Kidney glomerular epithelial cell (primary cell): ENCODE measurements at regions not wholly inside any gene's neighbourhood (a gene's known extent, or its start where the extent isn't known, plus 50 kb on each side); places are given as distances from the start of the nearest gene placed in this dataset.

Source experiments
- DNase-seq: peaks from one replicate; lab custom pipeline; 2025; lab: John Stamatoyannopoulos, UW

DNA sequence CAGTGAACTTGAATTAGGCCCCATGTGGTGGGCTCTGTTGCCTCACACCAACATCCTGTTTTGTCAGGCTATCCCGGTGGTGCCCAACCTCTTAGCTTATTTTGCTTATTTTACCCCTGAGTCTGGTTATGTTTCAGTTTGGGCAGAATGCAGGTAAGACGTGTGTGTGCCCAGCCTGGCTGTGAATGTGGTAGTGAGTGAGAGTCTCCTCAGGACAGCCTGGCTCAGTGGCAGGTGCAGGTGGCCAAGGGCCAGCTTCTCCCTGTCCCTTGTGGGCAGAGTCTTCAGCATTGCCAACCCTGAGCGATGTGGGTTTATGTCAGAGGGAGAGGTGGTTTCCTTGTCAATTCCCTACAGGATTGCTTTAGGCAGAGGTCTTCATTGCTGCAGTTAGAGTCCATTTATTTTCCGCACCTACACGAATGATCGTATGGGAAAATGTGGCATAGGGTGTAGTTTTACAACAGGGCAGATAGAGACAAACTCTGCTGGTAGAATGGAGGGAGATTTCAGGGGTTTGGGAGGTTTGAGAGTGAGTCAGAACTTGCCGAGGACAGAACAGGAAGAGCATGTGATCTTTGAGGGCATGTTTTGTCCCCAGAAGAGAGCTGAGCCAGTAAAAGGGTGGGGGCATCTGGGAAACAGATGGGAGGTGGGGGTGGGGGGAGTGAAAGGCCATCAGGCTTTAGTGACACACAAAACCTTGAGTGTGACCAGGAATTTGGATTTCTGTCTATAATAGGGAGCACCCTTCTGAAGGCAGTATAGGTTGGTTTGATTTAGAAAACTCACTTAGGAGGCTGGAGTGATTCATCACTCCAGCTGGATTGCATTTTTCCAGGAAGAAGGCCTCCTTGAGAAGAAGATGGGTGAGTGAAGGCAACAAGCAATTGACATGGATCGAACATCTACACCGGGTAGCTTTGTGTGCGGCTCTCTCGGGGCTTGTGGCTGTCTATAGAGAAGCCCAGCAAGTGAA, 156.2 kb upstream of the CELF4 start:
- DNase-seq: no peak

DNA sequence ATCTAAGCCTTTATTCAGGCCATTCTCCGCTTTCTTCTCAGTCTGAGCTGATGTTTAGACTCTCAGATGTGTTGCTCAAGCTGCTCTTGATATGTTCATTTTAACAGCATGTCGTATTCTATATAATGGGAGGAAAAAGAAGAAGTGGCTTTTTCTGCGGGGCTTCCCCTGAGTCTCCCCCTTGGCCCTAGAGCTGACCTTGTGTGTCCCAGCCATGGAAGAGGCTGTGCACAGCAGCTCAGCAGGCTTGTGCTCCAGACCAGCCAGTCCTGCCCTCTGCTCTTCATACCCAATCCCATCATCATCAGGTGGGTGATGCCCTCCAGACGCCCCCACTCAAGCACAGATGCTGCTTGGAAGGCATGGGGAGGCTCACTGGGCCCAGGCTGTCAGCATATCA, 155.1 kb upstream of the CELF4 start:
- no peak for DNase-seq

DNA sequence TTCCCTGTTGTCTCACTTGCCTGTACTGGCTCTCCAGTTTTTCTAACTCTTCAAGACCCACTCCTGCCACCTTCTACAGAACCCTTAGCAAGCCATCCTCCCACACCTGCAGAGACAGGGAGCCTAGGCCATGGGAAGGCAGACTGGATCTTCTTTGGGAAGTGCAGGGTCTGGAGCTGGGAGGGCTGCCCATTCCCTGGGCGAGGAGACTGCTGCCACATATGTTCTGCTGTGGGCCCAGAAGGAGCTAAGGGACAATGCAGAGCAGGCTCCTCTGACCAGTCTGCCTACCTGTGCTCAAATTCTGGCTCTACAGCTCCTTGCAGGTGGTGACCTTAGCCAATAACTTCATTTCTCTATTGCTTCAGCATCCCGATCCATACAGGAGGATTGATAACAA, 152.1 kb upstream of the CELF4 start:
- DNase-seq: no peak

DNA sequence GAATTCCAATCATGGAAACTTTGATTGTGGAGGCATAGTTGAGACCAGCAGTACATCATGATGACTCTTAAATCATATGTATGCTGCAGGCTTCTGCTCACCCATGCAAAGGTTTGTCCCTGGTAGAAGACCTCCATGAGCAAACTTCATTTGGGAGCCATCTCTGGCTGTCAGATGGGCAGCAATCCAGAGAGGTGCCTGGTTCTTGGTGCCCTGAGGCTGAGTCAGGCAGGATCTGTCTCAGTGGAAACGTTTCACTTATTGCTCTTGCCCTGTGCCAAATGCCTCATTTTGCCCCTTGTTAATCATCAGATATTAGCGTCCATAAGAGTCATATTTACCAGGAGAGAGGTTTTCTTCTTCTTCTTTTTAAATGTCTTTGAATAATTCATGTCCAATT, 151.5 kb upstream of the CELF4 start:
- no peak for DNase-seq

DNA sequence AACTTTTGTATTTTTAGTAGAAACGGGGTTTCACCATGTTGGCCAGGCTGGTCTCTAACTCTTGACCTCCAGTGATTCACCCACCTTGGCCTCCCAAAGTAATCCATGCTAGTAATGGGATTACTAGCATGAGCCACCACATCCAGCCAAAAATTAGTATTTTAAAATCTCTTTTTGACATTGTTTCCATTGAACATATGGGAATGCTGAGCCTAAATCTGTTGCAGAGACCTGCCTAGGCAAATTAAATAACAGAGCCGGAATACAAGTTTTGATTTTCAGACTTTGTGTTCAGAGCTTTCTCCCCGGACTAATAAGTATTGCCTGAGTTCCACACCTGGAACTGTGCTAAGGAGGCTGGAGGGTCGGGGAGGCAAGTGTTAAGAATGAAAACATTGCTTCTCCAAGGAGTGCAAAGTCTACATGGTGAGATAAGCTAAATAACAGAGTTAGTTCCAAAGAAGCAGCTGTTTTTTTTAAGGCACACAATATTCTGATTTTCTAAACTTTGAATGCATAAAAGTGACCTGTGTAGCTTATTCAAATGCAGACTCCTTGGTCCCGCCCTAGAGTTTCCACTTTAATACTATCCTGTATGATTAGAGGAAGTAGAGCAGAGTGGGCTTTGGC, 150.6 kb upstream of the CELF4 start:
- no peak for DNase-seq

DNA sequence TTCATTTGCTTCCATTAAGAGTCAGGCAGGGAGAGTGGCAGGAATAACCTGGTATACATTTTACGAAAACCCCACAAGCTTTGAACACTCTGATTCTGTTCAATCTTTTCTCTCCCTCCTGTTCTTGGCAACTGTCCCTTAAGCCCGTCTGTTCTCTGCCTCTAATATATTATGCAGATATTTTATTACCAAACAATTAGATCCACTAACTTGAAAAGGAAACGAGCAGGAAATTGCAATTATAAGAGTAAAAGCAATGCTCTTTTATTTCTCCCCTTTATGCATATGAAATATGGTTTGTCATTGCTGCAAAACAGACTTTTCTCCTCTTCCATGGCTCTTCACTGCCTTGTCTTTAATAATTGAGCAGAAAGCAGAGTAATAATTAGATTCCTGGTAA, 149.1 kb upstream of the CELF4 start:
- DNase-seq: no peak

DNA sequence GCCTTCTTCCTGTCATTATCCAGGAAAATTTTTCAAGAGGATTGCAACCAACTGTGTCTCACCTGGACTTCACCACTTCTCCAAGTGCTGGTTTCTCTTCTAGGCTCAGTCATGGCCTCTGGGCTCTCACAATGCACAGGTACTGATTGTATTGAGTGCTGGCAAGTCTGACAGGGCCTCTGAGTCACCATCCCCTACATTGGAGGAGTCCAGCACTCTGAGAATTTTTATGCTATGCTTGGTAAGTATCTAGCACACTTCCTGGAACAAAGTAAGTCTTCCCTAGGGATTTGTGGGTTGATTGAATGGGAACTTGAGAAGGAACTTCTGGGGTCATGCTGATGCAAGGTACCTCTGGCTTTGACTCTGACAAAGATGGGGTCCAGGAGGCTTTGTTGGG, 147.2 kb upstream of the CELF4 start:
- no peak for DNase-seq

DNA sequence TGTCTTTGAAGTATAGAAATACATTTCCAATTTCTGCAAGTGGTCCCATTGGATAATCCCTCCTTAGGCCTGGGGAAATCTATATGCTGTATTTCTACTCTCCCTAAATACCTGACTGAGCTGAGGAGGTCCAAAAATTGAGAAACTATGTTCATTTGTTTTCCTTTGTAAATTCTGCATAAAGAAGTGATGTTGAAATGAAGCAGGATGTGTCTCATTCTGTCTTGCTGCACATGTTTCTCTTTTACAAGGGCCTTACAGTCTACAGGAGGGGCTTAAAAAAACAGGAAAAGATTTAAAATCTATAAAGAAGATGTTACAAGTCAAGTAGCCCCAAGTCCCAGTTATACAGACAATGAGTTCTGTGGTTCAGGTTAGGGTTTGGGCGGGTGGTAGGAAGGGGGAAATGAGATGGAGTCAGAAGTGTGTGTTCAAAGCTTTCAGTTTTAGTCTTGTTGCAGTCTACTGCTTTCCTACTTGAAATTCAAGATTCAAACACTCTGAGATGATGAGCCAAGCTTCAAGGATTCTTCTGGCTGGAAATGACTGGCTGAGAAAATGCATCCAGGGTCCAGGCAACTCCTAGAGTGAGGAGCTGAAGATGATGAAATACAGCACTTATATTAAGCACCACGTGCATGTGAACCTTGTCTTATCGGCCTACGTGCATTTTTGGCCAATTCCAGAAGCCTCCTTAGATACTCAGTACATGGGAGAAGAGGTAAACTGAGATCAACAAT, 146.3 kb upstream of the CELF4 start:
- no peak for DNase-seq

DNA sequence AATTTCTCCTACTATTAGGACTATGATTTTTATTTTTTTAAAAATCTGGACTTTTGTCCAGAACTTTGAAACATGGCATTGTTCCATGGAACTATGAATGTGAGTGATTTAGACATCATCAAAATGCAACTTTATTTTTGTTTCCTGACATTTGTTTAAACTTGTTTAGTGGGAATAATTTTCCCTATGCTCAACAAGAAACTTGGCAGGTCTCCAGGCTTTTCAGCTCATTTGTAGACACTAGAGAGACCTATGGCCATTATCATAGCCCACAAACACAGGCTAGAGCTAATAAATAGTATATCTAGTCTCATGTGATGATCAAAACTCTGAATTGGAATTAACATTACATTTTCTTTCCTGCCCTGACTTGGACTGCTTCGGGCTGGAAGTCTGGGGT, 145.1 kb upstream of the CELF4 start:
- DNase-seq: no peak

DNA sequence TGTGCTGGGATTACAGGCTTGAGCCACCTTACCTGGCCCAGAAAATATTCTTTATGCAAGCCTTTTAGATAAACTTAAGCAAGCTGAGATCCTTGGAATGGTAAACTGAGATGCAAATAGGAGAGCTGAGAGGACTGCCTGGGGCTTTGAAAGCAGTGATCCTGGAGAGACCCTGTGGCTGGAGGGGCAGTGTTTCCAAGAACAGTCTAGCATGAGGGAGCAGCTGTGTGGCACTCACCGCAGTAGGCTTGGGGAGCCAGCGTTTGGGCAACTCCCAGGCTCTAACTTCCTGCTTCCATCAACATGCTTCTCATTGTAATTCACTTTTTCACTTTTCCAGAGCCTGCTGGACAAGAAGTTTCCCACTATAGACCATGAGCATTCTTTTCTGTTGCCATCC, 144.1 kb upstream of the CELF4 start:
- DNase-seq: no peak

DNA sequence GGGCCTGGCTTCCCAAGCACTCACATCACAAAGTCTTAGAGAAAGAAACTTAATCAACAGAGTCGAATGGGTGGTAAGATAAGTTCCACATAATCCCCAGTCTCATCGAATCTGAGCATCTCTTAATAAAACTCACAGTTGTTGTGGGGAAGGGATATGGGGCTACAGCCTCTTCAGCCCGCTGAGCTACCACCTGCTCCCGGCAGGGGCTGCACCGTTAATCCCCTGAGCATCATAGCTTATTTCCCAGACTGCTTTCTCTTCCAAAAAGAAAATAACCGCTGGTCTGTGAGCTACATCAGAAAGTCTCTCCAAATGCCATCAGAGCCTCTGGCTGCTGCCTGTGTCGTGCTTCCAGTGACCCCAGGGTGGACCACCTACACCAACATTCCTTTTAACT, 139.4 kb upstream of the CELF4 start:
- DNase-seq: no peak

DNA sequence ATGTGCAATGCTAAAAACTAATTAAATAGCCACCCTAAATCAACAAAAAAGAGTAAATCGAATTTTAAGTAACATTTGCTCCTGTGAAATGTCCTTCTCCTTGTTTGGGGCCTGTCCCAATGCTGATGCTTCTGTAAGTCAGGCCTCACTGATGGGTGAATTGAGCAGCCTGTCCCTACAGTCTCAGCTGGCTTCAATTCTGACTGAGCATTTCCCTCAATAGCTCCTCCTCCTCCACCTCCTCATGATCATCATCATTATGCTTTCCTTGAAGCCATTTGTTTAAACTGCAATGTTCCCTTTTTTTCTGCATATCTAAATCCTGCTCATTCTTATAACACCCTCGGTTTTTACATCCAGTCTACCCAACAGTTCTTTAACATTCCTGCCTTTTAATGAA, 137.2 kb upstream of the CELF4 start:
- DNase-seq: no peak

DNA sequence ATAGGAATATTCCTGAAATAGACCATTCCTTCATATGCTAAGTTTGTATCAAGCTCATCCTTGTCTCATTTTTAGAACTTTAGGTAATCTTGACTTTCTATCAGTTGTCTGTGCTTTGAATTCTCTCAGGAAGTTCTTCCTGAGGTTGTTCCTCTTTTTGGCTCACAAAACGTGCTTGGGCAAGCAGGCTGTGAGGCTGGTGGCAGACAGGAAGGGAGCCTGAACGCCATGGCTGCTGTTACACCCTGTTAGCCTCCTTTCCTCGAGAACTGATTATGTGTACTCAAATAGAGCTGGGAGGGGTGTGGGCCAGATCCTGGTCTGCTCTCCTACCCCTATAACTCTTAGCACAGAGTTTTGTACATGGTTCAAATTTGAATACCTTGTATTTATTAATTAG, 136.4 kb upstream of the CELF4 start:
- no peak for DNase-seq

DNA sequence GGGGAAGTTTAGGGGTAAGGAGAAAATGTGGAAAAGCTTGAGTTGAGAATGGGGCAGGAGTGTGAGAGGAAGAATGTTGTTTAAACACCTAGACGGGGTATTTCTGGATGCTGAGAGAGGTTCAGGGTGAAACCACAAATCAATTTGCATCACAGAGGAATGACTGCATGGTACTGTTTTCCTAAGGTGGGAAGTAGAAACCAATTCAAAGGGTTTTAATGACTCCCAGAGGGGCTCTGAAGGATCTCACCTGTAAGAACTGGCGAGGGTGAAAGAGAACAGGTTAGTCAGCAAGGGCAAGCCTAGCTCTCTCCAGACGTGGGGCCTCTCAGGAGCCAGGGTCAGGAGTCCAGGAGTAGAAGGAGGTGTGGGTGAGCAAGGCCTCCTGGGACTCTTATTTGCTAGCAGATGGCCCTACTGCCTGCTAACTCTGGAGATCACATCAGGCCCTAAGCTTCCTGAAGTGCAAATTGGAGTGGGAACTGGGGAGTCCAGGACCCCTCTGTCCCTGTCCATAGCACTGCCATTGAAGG, 133.0 kb upstream of the CELF4 start:
- no peak for DNase-seq

DNA sequence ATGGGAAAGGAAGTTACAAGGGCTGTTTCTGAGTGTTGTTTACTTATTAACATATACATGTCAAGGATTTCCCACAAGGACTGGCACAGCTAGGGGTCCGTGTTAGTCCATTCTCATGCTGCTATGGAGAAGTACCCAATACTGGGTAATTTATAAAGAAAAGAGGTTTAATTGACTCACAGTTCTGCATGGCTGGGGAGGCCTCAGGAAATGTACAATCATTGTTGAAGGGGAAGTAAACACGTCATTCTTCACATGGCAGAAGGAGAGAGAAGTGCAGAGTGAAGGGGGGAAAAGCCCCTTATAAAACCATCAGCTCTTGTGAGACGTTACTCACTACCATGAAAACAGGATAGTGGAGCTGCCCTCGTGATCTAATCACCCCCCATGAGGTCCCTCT, 128.9 kb upstream of the CELF4 start:
- no peak for DNase-seq

DNA sequence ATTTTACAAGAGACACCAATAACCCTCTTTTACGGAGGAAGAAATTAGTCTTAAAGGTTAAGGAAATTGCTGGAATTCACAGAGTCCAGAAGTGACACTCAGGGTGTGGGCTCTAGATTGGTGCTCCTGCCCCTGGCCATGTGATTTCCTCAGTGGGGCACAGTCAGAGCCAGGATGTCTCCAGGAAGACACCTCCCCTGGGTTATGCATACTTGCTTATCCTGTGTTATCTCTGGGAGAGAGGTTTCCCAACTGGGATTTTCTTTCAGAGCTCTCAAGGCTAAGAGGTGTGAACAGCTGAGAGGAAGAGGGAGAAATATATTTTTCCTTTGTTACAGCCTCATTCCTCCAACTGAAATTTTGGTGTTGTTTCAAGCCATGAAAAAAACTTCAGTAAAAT, 125.6 kb upstream of the CELF4 start:
- DNase-seq: no peak

DNA sequence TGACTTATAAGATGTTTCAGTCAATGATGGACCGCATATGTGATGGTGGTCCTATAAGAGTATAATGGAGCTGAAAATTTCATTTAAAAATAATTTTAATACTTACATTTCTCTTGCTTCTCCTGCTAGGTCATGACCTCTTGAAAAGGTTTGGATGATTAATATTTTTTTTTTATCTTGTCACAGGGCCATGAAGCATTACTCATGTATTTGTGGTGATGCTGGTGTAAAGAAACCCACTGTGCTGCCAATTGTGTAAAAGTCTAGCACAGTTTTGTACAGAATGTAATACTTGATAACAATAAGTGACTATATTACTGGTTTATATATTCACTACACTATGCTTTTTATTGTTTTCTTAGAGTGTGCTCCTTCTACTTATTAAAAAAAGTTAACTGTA, 124.2 kb upstream of the CELF4 start:
- DNase-seq: no peak

DNA sequence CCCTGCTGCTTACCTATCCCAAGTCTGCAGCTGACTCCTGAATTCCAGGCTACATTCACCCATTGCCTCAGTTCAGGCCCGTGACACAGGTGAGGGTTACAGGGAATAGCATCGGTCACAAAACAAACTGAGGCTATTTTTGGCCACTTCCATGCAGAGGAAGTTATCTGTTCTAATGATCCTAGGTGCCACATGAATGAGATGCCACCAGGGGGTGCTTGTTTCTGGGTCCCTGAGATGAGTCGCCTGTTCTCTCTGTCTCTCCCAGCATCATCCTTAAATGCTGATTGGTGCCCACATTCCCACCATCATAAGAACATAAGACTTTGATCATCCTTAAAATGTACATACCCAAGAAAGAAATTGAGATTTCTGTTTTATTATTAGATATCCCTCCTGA, 119.0 kb upstream of the CELF4 start:
- DNase-seq: no peak

DNA sequence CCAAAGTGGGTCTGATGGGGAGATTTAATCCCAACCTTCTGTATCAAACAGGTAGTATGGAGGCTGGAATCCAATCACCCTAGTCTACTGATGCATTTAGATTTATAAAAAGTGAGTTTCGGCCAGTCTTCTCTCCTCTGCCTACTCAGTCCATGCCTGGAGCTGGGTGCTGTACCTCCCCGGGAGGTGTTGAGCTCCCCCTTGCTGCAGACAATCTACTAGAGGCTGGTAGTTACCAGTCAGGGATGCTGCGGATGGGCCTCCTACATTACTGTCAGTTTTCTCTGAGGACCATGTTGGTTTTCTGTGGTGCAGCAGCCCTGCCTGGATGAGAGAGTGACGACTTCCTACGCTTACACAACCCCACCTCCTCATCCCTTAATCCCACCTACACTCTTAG, 118.6 kb upstream of the CELF4 start:
- no peak for DNase-seq

DNA sequence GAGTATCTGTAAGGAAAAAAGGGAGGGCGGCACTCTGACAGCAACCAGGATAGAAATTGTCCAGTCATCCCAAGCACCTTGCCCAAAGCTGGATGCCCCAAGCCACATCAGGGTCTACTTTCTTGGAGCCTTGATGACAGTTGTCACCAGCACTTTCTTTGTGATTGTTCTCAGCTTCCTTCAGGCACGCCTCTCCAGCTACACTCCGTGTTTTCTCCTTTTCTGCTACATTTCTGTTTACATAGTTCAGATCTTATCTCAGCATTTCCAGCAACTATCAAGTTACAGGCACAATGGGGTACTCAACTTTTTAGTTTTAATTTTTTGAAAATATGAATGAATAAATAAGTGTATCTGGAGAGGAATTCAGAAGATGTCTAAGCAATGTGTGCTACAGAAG, 115.3 kb upstream of the CELF4 start:
- DNase-seq: no peak

DNA sequence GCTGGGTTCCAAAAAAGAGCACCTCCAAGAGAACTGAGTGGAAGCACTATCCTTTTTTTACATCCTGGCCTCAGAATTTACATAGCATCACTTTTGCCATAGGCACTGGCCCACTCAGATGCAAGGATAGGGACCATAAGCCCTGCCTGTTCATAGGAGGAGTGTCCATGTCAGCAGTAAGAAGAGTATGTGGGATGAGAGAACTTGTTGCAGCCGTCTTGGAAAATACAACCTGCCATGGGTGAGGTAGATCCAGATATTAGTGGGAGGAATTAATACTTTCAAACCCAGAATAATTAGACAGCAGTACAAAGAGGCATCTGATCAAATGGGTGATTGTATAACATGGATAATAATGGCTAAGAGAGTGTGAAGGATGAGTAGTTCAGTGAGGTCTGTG, 110.7 kb upstream of the CELF4 start:
- DNase-seq: no peak

DNA sequence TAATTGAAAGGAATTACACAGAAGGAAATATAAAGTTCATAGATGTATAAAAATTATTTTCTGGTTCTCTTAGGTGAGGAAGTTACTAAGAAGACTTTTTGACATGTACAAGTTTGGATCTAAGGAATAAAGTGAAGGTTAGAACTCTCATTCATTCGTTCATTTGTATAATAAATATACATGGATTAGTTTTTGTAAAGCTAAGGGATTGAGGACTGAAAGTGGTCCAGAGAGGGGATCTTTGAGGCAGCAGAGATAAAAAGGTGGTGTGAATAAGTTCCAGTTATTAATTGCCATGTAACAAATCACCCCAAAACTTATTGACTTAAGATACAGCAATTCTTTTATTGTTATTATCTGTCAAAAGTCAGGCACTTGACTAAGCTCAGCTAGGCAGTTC, 110.1 kb upstream of the CELF4 start:
- DNase-seq: no peak

DNA sequence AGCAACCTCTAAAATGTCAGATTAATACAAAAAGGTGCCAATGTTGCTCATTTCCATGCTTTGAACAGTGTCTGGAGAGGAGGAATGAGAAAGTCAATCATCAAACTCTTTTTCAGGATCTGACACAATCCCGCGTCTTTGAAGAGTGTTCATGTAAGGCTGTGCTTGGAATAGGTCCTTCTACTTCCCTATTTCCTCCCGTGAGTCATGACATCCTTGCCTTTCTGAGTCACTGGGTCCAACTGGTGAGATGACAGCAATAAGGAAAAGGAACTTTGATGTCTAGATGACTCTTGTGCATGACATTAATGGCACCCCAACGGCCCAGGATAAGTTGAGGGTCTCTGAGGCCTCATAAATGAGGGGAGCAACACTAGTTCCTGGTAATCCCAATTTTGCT, 109.0 kb upstream of the CELF4 start:
- no peak for DNase-seq
